GM19025 (cell line): ENCODE measurements at regions not wholly inside any gene's neighbourhood (a gene's known extent, or its start where the extent isn't known, plus 50 kb on each side); places are given as distances from the start of the nearest gene placed in this dataset.

Experiments
- ATAC-seq: cut with Tn5 transposase; IDR thresholded peaks from one replicate; pipeline ENCODE4 v1.9.1; 2021; ENCODE audit warnings: mild to moderate bottlenecking, low read depth, moderate library complexity; ENCODE audit not compliant: unreplicated experiment

- ATAC-seq: no peak
Observed at GRCh38 chr22:48600171-48600570, 1227.5 kb downstream of the BRD1 start.

- no peak for ATAC-seq
Observed at GRCh38 chr22:48599346-48599745, 1228.3 kb downstream of the BRD1 start.

GRCh38 chr22:48596111-48596850 is 1231.4 kb downstream of the BRD1 start:
- no peak for ATAC-seq

DNA sequence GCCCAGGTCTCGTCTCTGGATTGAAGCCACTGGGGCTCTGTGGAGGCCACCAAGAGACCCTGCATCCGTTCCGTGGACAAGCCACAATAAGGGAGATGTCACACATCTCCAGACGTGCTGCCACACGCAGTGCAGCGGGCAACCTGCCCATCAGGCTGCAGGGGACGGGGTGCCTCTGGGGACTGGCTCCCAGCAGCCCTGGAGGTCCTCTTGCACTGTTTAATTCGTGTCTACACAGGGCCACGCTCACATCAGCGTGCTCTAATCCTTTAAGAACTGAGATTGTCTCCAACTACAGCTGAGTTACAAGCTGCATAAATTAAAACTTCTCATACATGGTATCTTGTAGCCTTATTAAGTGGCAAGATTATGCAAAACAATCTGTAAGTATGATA is 1232.2 kb downstream of the BRD1 start:
- ATAC-seq: no peak

DNA sequence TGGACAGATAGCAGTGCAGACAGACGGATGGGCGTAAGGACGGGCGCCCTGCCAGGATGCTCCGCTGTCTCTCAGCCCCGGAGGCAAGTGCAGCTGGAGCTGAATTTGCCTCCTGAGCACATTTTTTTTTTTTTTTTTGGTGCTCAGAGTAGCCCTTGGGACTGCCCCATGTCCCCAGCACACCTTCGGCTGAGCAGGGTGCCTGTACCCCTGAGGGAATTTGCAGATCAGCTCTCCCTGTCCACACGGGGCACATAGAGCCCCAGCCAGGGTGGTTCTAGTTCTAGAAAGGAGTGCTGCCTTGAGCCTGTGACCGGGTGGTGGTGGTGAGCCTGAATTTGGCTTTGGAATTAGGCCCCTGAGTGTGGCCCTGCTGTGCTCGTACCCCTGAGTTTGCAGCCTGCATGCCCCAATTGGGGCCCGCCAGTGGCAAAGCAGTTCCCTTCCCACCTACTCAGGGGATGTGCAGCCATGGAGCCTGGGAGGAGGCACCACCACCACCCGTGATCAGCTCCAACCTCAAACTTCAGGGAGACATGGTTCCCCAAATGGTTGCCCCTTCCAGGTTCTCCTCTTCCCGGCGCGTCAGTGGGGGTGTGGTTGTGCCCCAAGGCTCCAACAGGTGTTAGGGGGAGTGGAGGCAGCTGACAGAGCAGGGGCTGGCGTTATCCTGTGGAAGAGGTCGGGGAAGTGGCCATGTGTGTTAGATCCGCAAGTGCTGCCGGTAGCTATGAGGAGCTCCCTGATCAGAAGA is 1232.7 kb downstream of the BRD1 start:
- ATAC-seq: no peak

GRCh38 chr22:48594016-48594756 is 1233.5 kb downstream of the BRD1 start:
- ATAC-seq: no peak

DNA sequence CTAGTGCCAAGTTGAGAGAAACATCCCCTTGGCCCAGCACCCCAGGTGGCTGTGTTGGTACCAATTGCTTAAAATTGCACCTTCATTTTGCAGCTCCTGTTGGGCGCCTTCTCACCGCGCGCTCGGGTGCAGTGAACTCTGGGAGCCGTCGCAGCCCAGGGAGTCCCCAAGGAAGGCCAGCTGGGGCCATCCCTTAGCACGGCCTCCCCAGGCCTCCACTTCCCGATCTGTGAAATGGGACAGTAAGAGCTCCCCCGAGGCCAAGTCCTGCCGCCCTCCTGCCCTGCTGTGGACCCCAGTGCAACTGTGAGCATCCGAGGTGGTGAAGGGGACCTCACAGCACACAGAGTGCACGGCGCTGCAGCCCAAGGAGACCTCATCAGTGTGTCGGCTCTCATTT is 1234.1 kb downstream of the BRD1 start:
- no peak for ATAC-seq

DNA sequence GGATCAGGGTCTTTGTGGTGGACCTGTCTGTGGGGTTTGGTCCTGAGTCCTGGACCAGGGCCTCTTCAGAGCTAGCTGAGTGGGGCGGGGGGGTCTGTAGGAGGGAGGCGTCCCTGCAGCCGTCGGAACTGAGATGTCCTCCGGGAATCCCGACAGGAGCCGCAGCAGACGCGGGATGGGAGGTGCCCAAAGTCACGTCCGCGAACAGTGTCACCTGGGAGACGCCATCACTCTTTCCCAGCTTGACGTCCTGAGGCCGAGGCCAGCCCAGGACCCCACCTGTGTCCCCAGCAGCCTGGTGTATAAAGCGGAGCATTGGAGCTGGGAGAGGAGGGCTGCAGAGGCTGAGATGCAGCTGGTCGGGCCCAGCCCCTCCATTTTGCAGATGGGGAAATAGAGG is 1234.7 kb downstream of the BRD1 start:
- no peak for ATAC-seq

DNA sequence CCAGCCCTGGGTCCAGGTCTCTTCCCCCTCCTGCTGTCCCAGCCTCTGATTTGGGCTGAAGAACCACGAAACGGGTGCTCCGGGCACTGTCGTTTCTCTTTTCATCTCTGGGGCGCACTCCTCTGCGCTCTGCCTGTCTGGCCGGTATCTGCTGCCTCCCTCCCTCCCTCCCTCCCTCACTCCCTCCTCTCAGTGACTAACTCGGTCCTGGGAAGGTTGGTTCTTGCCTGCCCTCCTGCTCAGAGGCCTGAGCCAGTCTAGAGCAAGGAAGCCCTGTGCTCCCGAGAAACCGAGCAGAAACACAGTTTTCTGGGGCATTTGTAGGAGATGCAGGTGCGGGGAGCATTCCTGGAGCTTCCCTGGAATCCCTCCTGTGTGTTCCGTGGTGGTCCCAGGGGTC is 1235.2 kb downstream of the BRD1 start:
- ATAC-seq: no peak

DNA sequence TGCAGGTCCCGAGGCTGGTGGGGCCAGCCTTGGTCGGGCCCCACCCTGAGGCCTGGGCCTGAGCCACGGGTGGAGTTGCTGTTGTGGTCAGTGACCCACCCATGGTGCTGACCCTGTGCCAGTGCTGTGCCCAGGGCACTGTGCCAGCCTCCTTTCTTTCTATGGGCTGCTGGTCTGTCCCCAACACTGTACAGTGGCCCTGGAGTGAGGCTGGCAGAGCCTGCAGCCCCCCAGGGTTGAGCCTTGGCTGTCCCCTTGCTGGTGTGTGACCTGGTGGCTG is 1235.7 kb downstream of the BRD1 start:
- ATAC-seq: no peak

- ATAC-seq: no peak
Observed at GRCh38 chr22:48591286-48592065, 1236.2 kb downstream of the BRD1 start.

- no peak for ATAC-seq
Observed at GRCh38 chr22:48589901-48590300, 1237.8 kb downstream of the BRD1 start.

- no peak for ATAC-seq
Observed at GRCh38 chr22:48588878-48589450, 1238.7 kb downstream of the BRD1 start.

- no peak for ATAC-seq
Observed at GRCh38 chr22:48588151-48588877, 1239.4 kb downstream of the BRD1 start.

DNA sequence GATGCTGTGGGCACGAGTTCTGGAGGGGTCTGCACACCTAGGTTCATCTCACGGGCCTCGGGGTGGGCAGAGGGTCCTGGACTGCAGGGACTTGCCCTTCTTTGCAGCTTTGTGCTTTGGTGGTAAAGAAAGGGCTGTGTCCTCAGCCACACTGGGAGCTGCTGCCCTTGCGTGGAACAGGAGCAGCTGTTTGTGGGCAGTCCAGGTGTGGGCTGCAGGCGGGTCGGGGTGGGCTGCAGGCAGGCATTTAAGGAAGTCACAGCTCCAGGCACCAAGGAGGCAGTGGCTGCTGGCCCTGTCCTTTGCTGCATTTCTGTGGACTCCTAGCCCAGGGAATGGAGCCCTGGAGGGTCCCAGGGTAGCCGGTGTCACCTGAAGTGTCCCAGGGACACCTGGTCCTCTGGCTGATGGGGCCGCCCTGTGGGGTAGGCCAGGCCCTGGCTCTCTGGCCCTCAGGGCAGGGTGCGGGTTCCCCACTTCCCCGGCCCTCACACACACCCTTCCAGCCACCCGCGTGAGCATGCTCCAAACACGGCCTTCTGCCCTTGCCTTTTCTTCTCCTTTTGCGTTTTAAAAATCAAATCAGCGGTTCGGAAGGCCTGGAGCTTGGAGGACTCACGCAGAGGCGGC is 1240.3 kb downstream of the BRD1 start:
- ATAC-seq: no peak

DNA sequence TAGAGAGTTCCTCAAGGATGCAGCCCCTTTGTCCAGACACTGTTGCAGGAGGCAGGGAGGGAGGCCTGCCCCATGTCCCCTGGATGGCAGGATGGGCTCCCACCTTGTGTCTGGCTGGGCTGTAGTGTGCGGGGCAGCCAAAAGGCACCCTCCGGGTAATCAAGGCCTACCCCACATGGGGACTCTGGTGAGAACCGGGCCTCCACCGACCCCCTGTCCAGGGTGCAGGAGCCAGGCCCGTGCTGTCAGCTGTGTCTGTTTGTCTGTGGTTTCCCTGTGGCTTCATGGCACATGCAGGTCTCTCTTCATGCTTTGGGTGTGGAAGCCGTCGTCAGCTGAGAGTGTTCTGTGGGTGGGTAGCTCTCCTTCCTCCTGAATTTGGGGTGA is 1240.9 kb downstream of the BRD1 start:
- no peak for ATAC-seq

- ATAC-seq: no peak
Observed at GRCh38 chr22:48585916-48586798, 1241.5 kb downstream of the BRD1 start.

GRCh38 chr22:48584170-48584569 is 1243.5 kb downstream of the BRD1 start:
- ATAC-seq: no peak
